ENCODE measurements at regions not wholly inside any gene's neighbourhood (a gene's known extent, or its start where the extent isn't known, plus 50 kb on each side); places are given as distances from the start of the nearest gene placed in this dataset.

DNA sequence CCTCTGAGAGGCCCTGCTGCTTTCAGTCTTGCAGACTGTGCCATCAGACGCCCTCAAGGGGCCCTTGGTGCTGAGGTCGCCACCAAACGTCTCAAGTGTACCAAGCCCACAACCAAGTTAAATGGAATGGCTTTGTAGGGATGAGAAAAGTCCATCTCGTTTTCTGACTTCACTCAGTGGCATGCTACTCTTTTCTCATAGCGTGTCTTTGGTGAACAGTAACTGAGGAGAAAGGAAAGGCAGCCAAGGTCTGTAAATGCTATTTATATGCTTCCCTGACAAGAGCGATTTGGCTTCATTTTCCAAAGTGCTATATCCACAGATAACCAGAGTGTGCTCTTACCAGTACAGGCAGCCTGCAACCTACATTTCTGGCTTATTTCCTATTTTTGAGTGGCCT lies 123.0 kb downstream of the MTX2 start:
- H3K27me3 Mint-ChIP-seq (ENCODE audit: low read depth in 2 of 2) = peaks cover 21 to 55% of the 10 kb centered on the region in 2 donors
- WGBS (ENCODE audit: insufficient coverage) = 90% methylated on average over 6 of the region's 6 CpGs
- H3K9me3 ChIP-seq (ENCODE audit: control insufficient read depth, insufficient read depth, low read length) = no peaks in the 10 kb centered on the region
- H3K27ac ChIP-seq (ENCODE audit: low read length) = no peak overlapping the region
- ATAC-seq = no peak
- no peaks in the 10 kb centered on the region for H3K36me3 ChIP-seq (ENCODE audit: control insufficient read depth, insufficient read depth, low read length)
- no peak for DNase-seq
- peaks cover 0 to 1% of the 10 kb centered on the region in 2 donors for H3K9me3 Mint-ChIP-seq
- TF ChIP-seq, protein P1, sequence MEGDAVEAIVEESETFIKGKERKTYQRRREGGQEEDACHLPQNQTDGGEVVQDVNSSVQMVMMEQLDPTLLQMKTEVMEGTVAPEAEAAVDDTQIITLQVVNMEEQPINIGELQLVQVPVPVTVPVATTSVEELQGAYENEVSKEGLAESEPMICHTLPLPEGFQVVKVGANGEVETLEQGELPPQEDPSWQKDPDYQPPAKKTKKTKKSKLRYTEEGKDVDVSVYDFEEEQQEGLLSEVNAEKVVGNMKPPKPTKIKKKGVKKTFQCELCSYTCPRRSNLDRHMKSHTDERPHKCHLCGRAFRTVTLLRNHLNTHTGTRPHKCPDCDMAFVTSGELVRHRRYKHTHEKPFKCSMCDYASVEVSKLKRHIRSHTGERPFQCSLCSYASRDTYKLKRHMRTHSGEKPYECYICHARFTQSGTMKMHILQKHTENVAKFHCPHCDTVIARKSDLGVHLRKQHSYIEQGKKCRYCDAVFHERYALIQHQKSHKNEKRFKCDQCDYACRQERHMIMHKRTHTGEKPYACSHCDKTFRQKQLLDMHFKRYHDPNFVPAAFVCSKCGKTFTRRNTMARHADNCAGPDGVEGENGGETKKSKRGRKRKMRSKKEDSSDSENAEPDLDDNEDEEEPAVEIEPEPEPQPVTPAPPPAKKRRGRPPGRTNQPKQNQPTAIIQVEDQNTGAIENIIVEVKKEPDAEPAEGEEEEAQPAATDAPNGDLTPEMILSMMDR (IDR thresholded peaks at IDR 0.05) = no peak
- no peak overlapping the region for H3K4me3 ChIP-seq (ENCODE audit: low read length)
- no peaks in the 10 kb centered on the region for H3K36me3 Mint-ChIP-seq
- no peaks in the 10 kb centered on the region for H3K4me1 ChIP-seq (ENCODE audit: control insufficient read depth, insufficient read depth, low read length)
- H3K27me3 ChIP-seq (ENCODE audit: control insufficient read depth, insufficient read depth, low read length) = no peaks in the 10 kb centered on the region
- no peak overlapping the region for H3K4me3 Mint-ChIP-seq
- intact Hi-C loops (cut with micrococcal nuclease) = loop anchor here (10.0 kb wide), 1 partner anchor 503 kb away; no protein-coding TSS in a partner anchor
- no peaks in the 10 kb centered on the region for H3K4me1 Mint-ChIP-seq
- no peak overlapping the region for H3K27ac Mint-ChIP-seq

DNA sequence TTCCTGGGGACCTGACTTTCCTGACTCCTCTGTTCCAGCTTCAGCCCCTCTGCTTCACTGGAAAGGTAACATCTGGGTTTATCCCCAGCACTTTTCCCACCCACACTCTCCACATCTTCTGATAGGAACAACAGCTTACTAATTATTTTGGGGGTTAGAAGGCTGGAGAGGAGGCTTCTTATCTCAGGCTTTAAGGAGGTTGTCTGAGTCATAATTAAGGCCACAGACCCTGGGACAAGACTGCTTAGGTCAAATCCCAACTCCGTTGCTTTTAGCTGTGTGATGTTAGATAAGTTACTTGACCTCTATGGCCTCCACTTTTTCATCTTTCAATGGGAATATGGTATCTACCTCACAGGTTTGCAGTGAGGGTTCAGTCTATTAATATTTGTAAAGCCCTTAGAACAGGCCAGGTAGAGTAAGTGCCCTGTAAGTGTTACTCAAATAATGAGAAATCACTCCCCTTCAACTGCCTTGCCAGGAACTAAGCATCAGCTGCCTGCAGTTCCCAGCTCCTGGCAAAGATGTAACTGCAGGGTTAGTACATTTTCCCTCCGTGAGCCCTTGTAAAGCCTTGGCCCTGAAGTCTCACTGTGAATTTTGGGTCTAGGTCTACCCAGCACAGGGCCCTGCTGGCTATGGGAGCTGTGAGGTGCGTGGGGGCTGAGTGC lies 123.6 kb downstream of the MTX2 start:
- ATAC-seq (no peak), DNase-seq (no peak)
- Histone ChIP-seq H3K4me1 (ENCODE audit: control insufficient read depth, insufficient read depth, low read length) (no peaks in the 10 kb centered on the region), H3K9me3 (ENCODE audit: control insufficient read depth, insufficient read depth, low read length) (no peaks in the 10 kb centered on the region), H3K4me3 (ENCODE audit: low read length) (no peak overlapping the region), H3K36me3 (ENCODE audit: control insufficient read depth, insufficient read depth, low read length) (no peaks in the 10 kb centered on the region), H3K27me3 (ENCODE audit: control insufficient read depth, insufficient read depth, low read length) (no peaks in the 10 kb centered on the region), H3K27ac (ENCODE audit: low read length) (no peak overlapping the region)
- Mint-ChIP-seq H3K4me1 (no peaks in the 10 kb centered on the region), H3K4me3 (no peak overlapping the region), H3K36me3 (no peaks in the 10 kb centered on the region), H3K9me3 (no peaks in the 10 kb centered on the region), H3K27ac (no peak overlapping the region), H3K27me3 (ENCODE audit: low read depth in 2 of 2) (peaks cover 21 to 53% of the 10 kb centered on the region in 2 donors)
- TF ChIP-seq, protein P1 (IDR thresholded peaks at IDR 0.05) = no peak
- WGBS (ENCODE audit: insufficient coverage) = 88% methylated on average over 2 of the region's 3 CpGs
- intact Hi-C loops (cut with micrococcal nuclease) = loop anchor here (10.0 kb wide), 1 partner anchor 502 kb away; no protein-coding TSS in a partner anchor

DNA sequence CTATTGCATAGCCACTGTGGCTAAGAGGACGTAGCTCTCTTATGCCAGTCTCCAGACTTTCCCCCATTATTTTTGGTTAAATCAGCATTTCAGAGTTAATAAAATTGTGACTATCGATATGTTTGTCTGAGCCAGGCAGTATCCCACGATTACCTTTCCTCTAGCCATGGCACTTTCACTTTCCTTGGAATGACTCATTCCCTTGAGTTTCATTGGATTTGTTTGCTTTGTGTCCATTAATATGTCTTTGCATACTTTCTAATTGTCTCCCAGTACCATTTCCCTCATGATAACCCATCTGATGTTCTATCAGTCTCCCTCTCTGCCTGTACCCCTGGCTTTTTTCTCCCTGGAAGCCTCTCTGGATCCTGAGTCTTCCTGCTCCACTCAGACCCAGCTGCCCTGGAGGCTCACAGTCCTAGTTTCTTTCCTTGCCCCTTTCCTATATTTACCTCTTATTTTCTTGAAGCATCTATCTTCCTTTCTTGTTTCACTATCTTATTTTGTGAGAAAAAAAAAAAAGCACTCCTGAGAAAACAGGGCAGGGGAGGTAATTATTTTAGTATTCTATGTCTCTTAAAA lies 126.1 kb downstream of the MTX2 start:
- TF ChIP-seq, protein P1 (IDR thresholded peaks at IDR 0.05) = no peak
- no peak for ATAC-seq
- H3K4me1 ChIP-seq (ENCODE audit: control insufficient read depth, insufficient read depth, low read length) = no peaks in the 10 kb centered on the region
- H3K4me1 Mint-ChIP-seq = no peaks in the 10 kb centered on the region
- no peak for DNase-seq
- H3K27ac ChIP-seq (ENCODE audit: low read length) = no peak overlapping the region
- no peak overlapping the region for H3K4me3 ChIP-seq (ENCODE audit: low read length)
- no peaks in the 10 kb centered on the region for H3K36me3 ChIP-seq (ENCODE audit: control insufficient read depth, insufficient read depth, low read length)
- peaks cover 14 to 39% of the 10 kb centered on the region in 2 donors for H3K27me3 Mint-ChIP-seq (ENCODE audit: low read depth in 2 of 2)
- 91% methylated on average over 3 of the region's 3 CpGs for WGBS (ENCODE audit: insufficient coverage)
- H3K27ac Mint-ChIP-seq = no peak overlapping the region
- H3K36me3 Mint-ChIP-seq = no peaks in the 10 kb centered on the region
- no peak overlapping the region for H3K4me3 Mint-ChIP-seq
- no peaks in the 10 kb centered on the region for H3K9me3 Mint-ChIP-seq
- H3K27me3 ChIP-seq (ENCODE audit: control insufficient read depth, insufficient read depth, low read length) = no peaks in the 10 kb centered on the region
- intact Hi-C loops (cut with micrococcal nuclease) = loop anchor here (10.0 kb wide), 1 partner anchor 499 kb away; no protein-coding TSS in a partner anchor
- no peaks in the 10 kb centered on the region for H3K9me3 ChIP-seq (ENCODE audit: control insufficient read depth, insufficient read depth, low read length)

Measured in natural killer cell (primary cell).